Stimulated activated CD8-positive, alpha-beta memory T cell treated with anti-CD3 and anti-CD28 coated beads, Interleukin-4, amount 100 ng/mL, for 4 hours (primary cell): ENCODE measurements at regions not wholly inside any gene's neighbourhood (a gene's known extent, or its start where the extent isn't known, plus 50 kb on each side); places are given as distances from the start of the nearest gene placed in this dataset.

Experiments used
- DNase-seq, 2 donors: peaks; one replicate each; pipeline ENCODE4 v3.0.0-alpha.2; 2020; ENCODE audit warnings: low read depth in 2 of 2, low spot score in 1 of 2

- peak; percentile 31 to 63 for DNase-seq
Measured at GRCh38 chrX:39854772-39855747, 242.7 kb downstream of the BCOR start.

GRCh38 chrX:39855748-39856129 lies 242.0 kb downstream of the BCOR start:
- peak; percentile 52 to 72 for DNase-seq

DNA sequence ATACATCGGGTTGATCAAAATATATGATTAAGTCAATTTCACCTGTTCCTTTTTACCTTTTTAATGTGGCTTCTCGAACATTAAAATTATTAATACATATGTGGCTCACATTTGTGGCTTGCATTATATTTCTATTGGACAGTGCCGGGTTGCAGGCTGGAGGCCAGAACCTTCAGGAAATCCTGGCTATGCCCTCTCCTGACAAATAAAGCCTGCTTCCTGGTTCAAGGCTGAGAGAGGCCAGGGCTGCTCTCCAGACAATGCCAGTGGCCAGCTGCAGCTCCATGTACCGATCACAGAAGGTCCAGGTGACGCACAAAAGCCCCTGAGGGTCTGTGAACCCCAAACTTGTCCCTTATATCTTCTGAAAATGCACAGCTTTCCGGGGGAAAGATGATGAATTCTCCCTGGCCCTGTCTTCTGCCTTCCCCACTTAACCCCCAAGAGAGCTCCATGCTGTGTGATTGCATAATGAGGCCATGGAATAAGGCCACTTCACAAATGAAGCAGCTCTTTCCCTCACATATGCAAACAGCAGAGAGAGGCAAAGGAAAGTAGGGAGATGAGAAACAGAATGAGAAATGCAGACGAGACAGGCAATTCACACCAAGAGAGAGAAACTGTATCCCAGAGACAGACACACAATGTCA lies 241.2 kb downstream of the BCOR start:
- no peak for DNase-seq

GRCh38 chrX:39857780-39858179 lies 240.0 kb downstream of the BCOR start:
- no peak for DNase-seq

- DNase-seq: peak; percentile 46 to 81
Measured at GRCh38 chrX:39859991-39860861, 237.5 kb downstream of the BCOR start.

GRCh38 chrX:39862963-39863362 lies 234.8 kb downstream of the BCOR start:
- no peak for DNase-seq

GRCh38 chrX:39866229-39866628 lies 231.5 kb downstream of the BCOR start:
- no peak for DNase-seq

DNA sequence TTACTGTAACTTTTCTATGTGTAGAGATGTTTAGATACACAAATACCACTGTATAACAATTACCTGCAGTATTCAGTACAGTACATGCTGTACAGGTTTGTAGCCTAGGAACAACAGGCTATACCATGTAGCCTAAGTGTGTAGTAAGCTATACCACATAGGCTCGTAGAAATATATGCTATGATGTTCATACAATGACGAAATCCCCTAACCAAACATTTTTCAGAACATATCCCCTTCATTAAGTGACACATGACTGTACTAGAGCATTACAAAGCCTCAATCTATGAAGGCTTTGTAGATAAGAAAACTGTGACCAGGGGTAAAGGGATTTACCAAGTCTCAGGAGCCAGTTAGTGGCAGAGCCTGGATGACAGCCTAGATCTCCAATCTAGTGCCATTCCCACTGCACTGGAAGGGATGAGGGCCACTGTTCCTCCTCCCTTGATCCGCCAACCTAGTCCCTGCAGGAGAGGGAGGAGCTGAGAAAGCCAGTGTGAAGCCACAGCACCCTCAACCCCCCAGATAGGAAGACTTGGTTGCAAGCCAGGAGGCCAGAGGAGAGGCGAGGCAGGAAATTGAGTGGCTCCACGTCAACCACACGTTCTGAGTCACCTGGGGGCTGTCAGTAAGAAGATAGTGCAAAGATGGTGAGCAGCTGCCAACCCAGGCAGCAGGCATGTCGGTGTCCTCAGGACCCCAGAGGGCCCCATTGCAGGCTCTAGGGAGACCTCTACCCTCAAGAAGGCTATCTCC lies 227.7 kb downstream of the BCOR start:
- DNase-seq: peak; percentile 28 to 66

GRCh38 chrX:39871648-39872047 lies 226.1 kb downstream of the BCOR start:
- DNase-seq: no peak

DNA sequence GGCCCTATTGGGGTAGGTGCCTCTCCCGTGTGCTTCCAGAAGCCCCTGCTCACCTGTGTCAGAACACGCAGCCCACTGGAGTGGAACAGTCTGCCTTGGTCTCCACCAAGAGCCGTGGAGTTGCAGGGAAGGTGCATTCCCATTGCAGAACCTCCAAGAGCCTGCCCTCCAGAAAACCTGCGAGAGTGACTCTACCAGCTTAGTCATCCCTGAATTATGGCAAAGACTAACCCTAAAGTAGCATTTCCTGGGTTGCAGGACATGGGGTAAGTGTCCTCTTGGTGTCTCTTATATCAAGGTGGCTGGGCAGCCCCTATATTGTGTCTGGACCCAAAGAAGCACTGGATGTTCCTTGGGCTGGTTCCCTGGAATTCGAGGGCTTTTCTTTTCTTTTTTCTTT lies 224.6 kb downstream of the BCOR start:
- no peak for DNase-seq

GRCh38 chrX:39874202-39874816 lies 223.4 kb downstream of the BCOR start:
- DNase-seq: no peak

DNA sequence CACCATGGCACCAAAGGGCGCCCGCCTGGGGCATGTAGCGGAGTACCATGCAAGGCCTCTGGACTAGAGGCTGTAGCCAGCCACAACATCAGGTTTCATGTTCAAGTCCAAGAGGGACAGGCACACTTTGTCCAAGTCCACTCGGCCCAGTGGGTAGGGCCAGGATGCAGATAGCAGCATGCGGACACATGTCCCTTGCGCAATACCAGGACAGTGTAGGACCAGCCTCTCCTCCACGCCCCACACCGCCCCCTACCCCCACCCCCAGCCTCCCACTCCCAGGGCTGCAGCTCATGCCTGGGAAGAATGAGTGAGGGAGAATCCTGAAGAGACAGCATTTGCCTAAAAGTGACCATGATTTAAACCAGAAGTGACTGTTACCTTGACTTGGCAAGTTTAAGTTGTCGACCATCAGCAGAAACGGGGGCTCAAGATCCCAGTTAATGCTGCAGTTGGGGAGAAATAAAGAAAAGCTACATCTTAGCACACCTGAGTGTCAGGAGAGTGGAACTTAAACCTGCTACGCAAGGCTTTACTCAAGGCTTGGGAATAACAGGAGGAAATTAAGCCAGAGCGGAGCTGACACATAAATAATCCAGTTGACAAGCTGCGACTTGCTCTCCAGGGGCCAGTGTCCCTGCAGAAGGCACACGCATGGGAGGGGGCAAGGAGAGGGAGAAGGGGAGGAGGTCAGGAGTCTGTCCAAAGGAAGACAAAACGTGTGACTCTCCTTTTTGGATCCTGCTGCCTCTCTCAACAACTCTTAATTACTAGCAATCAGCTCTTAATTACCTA lies 221.7 kb downstream of the BCOR start:
- DNase-seq: no peak

DNA sequence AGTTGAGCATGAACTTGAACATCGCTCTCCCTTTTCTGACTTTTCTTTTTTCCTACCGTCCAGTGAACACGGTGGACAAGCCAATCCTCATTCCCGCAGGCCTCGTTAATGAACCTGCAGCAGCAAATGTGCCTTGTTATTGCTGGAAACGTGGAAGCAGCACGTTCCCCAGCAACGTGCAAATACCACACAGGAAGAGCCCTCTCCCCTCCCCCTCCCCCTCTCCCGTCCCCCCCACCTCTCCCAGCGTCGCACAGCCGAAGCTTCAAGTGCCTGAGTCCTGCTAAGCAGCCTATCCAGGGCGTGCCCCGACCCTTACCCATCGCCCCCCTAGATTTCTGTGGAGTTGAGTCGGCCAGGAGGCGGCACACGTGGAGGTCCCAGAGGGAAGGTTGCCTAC lies 219.9 kb downstream of the BCOR start:
- no peak for DNase-seq

DNA sequence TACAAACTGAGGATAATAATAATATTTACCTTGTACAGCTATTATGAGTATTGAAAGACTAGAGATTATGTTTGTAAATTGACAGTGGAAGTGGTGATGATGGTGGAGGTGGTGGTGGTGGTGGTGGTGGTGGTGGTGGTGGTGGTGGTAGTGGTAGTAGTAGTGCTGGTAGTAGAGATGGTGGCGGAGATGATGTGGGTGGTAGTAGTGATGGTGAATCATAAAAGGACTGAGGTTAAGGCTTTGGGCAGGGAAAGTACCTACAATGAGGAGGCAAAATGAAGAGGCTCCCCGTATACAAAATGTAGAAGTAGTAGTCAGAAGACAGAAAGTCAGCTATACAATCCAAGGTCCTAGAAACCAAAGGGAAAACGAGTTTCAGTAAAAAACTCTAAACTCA lies 214.1 kb downstream of the BCOR start:
- peak in 1 of 2 donors; percentile 20 for DNase-seq

GRCh38 chrX:39886282-39886681 lies 211.5 kb downstream of the BCOR start:
- DNase-seq: no peak

DNA sequence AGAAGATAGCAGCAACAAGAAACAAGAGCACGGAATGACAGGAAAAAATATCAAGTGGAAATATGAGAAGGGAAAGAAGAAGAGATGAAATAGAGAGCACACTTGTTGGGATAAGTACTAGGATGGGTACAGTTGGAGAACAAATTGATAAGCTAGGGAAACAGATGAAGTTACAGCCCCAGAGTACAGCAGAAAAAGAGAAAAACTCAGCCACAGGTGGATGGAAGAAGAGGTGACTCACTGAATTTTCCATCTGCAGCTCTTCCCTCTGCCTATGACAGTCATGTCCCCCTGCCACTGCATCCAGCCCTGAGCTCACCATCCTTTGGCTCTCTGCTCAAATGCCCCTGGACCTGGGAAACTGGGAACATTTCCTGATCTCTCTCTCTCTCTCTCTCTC lies 209.0 kb downstream of the BCOR start:
- no peak for DNase-seq

DNA sequence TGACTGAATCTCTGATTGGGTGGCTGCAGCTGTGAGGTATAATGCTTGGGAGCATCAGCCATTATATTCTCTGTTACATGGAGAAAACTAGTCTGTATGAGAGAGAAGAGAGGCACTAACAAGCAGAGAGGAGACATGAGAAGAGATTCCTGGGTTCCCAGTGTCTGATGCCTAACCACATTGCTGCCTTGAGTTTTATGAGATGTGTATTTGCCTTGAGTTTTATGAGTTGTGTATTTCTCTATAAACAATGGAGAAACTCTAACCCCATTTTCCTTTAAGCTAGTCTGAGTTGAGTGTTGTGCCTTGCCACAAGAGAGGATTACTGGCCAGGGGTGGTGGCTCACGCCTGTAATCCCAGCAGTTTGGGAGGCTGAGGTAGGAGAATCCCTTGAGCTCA lies 208.1 kb downstream of the BCOR start:
- no peak for DNase-seq

- DNase-seq: no peak
Measured at GRCh38 chrX:39890807-39891206, 207.0 kb downstream of the BCOR start.

DNA sequence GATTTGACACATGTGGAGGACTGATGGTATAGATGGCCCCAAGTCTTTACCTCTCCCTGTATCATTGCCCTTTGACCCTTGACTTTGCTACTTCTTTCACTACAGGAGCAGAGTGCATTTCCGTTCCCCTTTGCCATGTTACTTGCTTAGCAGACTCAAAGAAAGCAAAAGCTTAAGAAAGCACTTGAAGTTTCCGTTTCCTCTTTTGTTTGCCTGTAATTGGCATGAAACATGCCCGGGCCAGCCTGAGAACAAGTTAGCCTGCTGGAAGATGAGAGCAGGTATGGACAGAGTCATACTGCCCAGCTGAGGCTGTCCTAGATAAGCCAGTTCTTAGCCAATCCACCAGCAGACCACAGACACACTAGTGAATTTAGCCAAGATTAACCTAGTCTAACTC lies 206.0 kb downstream of the BCOR start:
- DNase-seq: no peak
